SK-N-SH (cell line): ENCODE measurements at regions not wholly inside any gene's neighbourhood (a gene's known extent, or its start where the extent isn't known, plus 50 kb on each side); places are given as distances from the start of the nearest gene placed in this dataset.

Experiments used
- CTCF ChIP-seq: fragments of 200-600 bp; sonication (generic); IDR thresholded peaks from 2 replicates; pipeline ENCODE4 v1.6.1; 2017; ENCODE audit warnings: antibody characterized with exemption, mild to moderate bottlenecking, moderate library complexity
- EZH2phosphoT487 ChIP-seq: fragments of 200-600 bp; sonication (generic); IDR thresholded peaks from 2 replicates; pipeline ENCODE4 v1.6.1; 2017; ENCODE audit warnings: low read depth, mixed run types, mild to moderate bottlenecking, antibody characterized with exemption, moderate library complexity, borderline replicate concordance
- IRF3 ChIP-seq: fragments of 150-350 bp; IDR thresholded peaks from 2 replicates; pipeline ENCODE4 v1.6.1; 2016; ENCODE audit warnings: mild to moderate bottlenecking, low read depth, low read length
- JUND ChIP-seq: IDR thresholded peaks from 2 replicates; pipeline ENCODE4 v1.4.0; 2012
- YY1 ChIP-seq: IDR thresholded peaks from 2 replicates; pipeline ENCODE4 v1.4.0; 2012; ENCODE audit warnings: low read depth, mild to moderate bottlenecking

GRCh38 chr7:35501681-35502080 lies 193.3 kb downstream of the HERPUD2 start:
- TF ChIP-seq EZH2phosphoT487 (no peak), CTCF (no peak), IRF3 (no peak), YY1 (no peak), JUND (no peak)
